GM18907 (cell line): ENCODE measurements at regions not wholly inside any gene's neighbourhood (a gene's known extent, or its start where the extent isn't known, plus 50 kb on each side); places are given as distances from the start of the nearest gene placed in this dataset.
A peak's percentile ranks its signal among the peaks of the same experiment; 100 is the strongest.
"Not testable (repeated sequence)": the region's sequence is repeated elsewhere in the genome, so short reads cannot be mapped to it uniquely, and the experiment has no call there.

Experiments used
- ATAC-seq: cut with Tn5 transposase; IDR thresholded peaks from one replicate; pipeline ENCODE4 v1.9.1; 2021; ENCODE audit warnings: mild to moderate bottlenecking, moderate library complexity; ENCODE audit not compliant: unreplicated experiment

GRCh38 chr9:3660936-3661335 is 135.1 kb upstream of the RFX3 start:
- ATAC-seq, result no peak

DNA sequence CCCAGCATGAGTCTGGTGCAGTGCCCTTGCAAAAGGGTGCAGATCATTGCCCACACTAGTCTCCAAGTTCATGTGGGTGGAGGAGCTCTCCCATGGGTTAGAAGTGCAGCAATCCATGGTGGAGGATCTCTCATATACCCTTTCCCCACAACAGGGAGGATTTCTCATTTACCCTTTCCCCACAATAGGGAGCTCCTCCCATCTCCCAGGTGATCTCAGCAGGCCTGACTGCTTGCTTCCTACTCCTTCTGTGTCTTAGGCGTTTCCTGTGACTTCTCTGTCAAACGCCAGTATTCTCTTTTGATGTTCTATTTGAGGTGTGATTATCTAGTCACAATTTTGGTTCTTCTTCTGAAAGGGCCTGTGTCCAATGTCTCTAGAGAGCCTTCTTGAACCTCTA is 133.8 kb upstream of the RFX3 start:
- no peak for ATAC-seq

DNA sequence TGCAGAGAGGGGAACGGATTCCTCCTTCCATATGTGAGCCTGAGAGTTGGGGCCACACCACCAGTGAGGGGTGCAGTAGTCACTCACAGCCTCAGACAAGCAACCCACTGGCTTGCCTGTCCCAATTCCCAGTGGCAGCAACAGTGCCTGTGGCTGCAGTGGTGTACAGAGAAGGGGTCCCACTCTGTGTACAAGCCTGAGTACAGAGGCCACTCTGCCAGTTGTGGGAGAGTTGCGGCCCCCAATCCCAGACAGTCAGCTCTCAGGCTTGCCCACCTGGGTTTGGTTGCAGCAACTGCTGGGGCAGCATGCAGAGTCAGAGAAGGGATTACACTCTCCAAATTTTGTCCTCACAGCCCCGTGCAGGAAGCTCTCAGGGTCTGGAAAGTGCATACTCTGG is 133.2 kb upstream of the RFX3 start:
- ATAC-seq, result no peak

DNA sequence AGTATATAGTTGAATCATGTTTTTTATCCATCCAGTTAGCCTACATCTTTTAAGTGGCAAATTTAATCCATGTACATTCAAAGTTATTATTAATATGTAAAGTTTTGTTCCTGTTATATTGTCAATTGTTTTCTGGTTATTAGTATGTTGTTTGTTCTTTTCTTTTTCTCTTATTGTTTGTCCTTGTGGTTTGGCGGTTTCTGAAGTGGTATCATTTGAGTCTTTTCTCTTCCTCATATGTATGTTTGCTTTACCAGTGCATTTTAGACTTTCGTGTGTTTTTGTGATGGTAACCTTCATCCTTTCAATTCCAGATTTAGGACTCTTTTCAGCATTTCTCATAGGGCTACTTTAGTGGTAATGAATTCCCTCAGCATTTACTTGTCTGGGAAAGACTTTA is 130.4 kb upstream of the RFX3 start:
- ATAC-seq, result no peak

GRCh38 chr9:3650994-3651622 is 125.3 kb upstream of the RFX3 start:
- no peak for ATAC-seq

- no peak for ATAC-seq
Observed at GRCh38 chr9:3648722-3649246, 123.0 kb upstream of the RFX3 start.

DNA sequence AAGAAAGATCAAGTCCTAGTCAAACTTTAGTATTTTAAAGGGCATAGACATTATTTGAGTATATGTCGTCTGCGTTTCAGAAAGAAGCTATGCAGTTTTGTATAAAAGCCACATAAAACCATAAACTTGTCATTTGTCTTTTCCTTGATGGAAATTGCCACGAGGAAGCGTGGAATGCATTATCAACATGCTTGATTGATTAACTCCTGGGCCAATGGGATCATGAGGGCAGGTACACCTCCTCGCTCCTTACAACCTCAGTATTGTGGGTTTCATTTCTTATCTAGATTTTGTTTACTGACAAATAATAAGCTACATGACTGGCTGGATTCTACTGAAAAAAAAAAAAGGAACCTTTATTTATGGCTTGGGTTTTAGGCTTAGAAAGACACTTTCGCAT is 122.5 kb upstream of the RFX3 start:
- no peak for ATAC-seq

DNA sequence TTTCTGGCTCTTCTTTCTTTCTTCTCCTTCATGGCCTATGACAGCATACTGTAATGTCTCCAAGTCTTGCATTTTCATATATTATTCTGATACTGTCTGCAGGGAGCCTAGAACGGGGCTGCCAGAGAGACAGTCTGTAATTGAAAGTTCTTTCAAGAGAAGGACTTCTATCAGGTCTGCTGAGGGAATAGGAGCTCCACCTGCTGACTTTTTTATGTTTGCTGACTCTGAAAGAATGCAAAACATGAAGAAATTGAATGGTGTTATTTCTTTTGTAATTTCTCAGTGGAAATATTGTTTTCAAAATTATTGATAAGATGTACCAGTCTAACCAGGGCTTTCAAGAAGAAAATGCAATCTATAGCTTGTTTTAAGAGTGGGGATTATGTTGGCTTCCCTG is 121.9 kb upstream of the RFX3 start:
- no peak for ATAC-seq

DNA sequence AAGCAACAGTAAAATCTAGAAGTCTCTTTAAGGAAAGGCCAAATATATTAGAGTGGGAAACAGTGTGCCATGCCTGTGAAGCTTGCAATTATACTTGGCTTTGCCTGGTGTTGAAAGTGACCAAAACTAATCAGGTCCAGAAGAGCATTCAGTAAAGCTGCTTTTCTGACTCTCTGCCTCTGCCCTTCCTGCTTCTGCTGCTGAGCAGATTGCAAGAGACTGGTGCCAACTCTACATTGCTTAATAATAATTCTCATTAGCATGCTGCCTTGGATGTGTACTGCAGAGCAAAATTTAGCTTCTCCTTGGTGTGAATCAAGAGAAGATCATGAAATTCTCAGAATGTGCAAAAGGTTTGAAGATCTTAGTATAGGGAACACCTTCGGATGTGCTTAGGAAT is 120.4 kb upstream of the RFX3 start:
- no peak for ATAC-seq

DNA sequence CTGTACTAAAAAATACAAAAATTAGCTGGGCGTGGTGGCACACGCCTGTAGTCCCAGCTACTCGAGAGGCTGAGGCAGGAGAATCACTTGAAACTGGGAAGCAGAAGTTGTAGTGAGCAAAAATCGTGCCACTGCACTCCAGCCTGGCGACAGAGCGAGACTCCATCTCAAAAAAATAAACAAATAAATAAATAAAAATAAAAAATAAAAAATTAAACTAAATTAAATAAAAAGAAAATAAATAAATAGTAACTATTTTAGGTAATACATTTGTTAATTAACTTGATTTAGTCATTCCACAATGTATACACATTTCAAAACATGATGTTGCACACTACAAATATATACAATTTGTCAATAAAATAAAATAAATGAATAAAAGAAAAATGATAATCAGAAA is 116.3 kb upstream of the RFX3 start:
- not testable (repeated sequence) for ATAC-seq

GRCh38 chr9:3629495-3629894 is 103.7 kb upstream of the RFX3 start:
- no peak for ATAC-seq

GRCh38 chr9:3628239-3628638 is 102.4 kb upstream of the RFX3 start:
- ATAC-seq, result no peak

- ATAC-seq, result peak; percentile 84
Observed at GRCh38 chr9:3608011-3608410, 82.2 kb upstream of the RFX3 start.

DNA sequence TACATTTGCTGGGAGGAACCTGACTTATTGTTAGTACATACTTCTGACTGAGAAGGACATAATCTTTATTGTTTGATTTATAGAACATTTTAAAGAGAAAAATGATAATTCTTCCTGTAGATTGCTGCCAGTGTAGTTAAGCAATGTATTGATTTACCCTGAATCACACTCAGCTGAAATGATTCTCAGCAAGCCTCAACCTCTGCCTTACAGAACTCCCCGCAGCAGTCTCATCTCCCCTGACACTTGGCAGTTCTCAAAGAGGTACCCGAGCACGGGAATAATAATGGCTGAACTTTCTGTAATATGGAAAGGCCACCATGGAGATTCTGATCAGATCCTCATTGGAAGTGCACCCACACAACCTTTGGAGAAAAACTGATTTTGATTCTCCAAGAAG is 74.9 kb upstream of the RFX3 start:
- no peak for ATAC-seq

DNA sequence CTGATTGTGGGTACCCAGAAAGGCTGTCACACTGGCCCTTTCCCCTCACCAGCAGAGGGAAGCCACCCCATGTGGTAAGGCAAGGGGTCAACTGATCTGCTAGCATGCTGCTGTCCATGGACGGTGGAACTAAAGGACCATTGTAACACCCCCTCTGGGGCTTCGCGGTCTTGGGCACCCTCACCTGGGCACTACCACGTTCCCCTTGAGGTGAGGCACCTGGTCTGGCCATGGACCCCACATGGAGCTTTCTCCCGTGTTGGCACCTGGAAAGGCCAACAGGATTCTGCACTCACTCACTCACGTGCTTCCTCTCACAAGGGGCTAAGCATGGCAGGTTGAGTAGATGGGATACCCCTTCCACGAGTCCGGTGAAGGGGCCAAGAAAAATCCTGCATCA is 72.0 kb upstream of the RFX3 start:
- ATAC-seq, result no peak

GRCh38 chr9:3586066-3586465 is 60.3 kb upstream of the RFX3 start:
- no peak for ATAC-seq

DNA sequence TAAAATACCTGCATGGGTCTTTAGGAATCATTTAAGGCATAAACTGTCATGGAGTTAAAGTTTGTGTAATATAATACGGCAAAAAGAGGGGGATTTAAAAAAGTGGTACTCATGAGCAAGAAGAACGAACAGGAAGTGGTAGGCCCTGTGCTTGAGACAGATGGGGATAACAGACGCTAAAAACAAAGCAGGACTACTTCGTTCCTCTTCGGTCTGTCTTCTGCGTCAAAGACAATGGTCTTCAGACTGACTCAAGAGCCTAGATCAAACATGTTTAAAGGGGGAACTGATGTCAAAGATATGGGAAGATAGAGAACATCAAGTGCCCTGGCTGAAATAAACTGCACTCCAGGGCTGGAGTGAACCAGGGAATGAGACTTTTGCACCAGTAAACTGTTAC is 59.8 kb upstream of the RFX3 start:
- ATAC-seq, result no peak

DNA sequence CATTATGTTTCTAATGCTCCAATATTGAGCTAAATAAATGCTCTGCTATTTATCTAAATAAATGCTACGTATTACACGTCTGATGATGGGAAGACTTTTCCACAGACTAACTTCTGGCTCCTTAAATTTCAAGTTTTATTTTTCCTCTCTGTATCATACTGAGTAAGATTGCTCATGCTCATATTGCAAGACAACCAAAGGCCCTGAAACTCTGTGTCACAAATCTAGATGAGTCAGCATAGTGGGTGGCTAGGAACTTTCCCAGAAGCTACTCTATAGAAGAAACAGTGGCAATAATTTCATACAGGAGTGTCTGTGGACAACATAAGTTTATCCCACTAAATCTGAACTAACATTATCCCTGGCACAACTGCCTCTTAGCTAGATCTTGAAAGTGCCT is 53.0 kb upstream of the RFX3 start:
- no peak for ATAC-seq

DNA sequence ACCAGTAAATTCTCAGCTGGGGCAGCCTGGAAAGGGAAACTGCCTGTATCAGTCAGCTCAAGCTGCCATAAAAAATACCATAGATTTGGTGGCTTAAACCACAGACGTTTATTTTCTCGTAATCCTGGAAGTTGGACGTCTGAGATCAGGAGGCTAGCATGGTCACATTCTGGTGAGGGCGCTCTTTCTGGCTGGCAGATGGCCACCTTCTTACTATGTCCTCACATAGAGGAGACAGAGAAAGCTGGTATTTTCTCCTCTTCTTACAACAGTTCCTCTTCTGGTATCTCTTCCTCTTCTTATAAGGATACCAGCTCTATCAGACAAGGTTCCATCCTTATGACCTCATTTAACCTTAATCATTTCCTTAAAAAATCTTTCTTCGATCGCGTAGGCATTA is 50.5 kb upstream of the RFX3 start:
- ATAC-seq, result no peak

DNA sequence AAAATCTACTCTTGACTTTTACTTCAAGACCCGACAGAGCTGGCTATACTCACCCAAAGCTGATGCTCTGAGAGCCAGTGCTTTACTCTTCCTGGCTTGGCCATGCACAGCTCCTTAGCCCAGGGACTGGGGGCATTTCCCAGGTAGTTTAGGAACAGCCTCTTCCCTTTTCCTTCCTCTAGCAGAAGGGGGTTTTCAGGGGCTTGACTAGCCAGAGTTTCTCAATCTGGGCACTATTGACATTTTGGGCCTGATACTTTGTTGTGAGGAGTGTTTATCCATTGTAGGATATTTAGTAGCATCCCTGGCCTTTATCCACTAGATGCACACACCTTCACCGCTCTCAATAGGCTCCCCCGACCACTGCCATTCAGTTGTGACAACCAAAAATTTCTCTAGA is 50.0 kb upstream of the RFX3 start:
- no peak for ATAC-seq
